ENCODE measurements at regions not wholly inside any gene's neighbourhood (a gene's known extent, or its start where the extent isn't known, plus 50 kb on each side); places are given as distances from the start of the nearest gene placed in this dataset.

- TF ChIP-seq ZNF407 (IDR thresholded peaks at IDR 0.05; ENCODE audit: low read depth) = no peak
- TF ChIP-seq CBFA2T3 (IDR thresholded peaks at IDR 0.05) = 0 out of 2 replicates have a peak, but pooled peaks have one; percentile 12
Measured at GRCh38 chr2:215609089-215610032, 173.5 kb upstream of the FN1 start (continued).
